HEK293 (cell line): ENCODE measurements at regions not wholly inside any gene's neighbourhood (a gene's known extent, or its start where the extent isn't known, plus 50 kb on each side); places are given as distances from the start of the nearest gene placed in this dataset.

Experiments
- BCL11A ChIP-seq: fragments of 450-650 bp; formaldehyde crosslinking; IDR thresholded peaks from 2 replicates; pipeline ENCODE4 v1.5.1; 2016; ENCODE audit warnings: low read depth, missing biosample characterization, missing genetic modification characterization
- CTCF ChIP-seq: fragments of 450-650 bp; formaldehyde crosslinking; IDR thresholded peaks from 2 replicates; pipeline ENCODE4 v1.5.1; 2016; ENCODE audit warnings: missing biosample characterization, missing genetic modification characterization
- SETDB1 ChIP-seq: IDR thresholded peaks from one replicate; pipeline ENCODE4 v1.6.1; 2017; ENCODE audit warnings: mild to moderate bottlenecking, low read length, moderate library complexity, mixed read lengths; ENCODE audit not compliant: insufficient read length
- YY1 ChIP-seq: fragments of 450-650 bp; formaldehyde crosslinking; IDR thresholded peaks from 2 replicates; pipeline ENCODE4 v1.5.1; 2018; ENCODE audit warnings: missing biosample characterization, missing genetic modification characterization
- ZBTB17 ChIP-seq: fragments of 450-650 bp; formaldehyde crosslinking; IDR thresholded peaks from 2 replicates; pipeline ENCODE4 v1.5.1; 2016; ENCODE audit warnings: missing biosample characterization, missing genetic modification characterization
- ZBTB21 ChIP-seq: fragments of 450-650 bp; formaldehyde crosslinking; IDR thresholded peaks from 2 replicates; pipeline ENCODE4 v1.5.1; 2017; ENCODE audit warnings: missing biosample characterization, missing genetic modification characterization
- ZFP41 ChIP-seq: fragments of 450-650 bp; formaldehyde crosslinking; IDR thresholded peaks from 2 replicates; pipeline ENCODE4 v1.5.1; 2016; ENCODE audit warnings: missing biosample characterization, missing genetic modification characterization, borderline replicate concordance
- TF ChIP-seq, protein P1 (sequence below): fragments of 450-650 bp; formaldehyde crosslinking; IDR thresholded peaks from 2 replicates; pipeline ENCODE4 v1.5.1; 2016; ENCODE audit warnings: missing biosample characterization, missing genetic modification characterization
- TF ChIP-seq, protein P2 (sequence below): fragments of 450-650 bp; formaldehyde crosslinking; IDR thresholded peaks from 2 replicates; pipeline ENCODE4 v1.5.1; 2016; ENCODE audit warnings: missing biosample characterization, missing genetic modification characterization
- TF ChIP-seq, protein P3 (sequence below): fragments of 450-650 bp; formaldehyde crosslinking; IDR thresholded peaks from 2 replicates; pipeline ENCODE4 v1.5.1; 2016; ENCODE audit warnings: missing biosample characterization, missing genetic modification characterization

DNA sequence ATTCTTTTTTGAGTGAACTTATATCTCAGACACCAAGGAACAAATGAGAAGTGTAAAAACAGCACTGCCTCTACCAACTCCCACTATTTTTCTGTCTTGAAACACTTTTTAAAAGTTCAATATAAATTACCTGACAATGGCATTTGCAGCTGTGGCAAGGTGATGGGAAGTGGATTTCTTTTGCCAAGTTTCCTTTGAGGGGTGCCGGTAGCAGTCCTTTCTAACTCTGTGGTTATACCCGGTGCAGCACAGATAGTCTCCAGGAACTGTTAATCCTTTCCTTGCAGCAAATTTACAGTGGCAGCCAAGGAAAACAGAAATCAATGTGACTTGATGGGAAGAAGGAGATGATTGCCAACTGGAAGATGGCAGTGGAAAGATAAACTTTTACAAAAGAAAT, 243.7 kb downstream of the BCAT1 start:
- TF ChIP-seq, protein P1, sequence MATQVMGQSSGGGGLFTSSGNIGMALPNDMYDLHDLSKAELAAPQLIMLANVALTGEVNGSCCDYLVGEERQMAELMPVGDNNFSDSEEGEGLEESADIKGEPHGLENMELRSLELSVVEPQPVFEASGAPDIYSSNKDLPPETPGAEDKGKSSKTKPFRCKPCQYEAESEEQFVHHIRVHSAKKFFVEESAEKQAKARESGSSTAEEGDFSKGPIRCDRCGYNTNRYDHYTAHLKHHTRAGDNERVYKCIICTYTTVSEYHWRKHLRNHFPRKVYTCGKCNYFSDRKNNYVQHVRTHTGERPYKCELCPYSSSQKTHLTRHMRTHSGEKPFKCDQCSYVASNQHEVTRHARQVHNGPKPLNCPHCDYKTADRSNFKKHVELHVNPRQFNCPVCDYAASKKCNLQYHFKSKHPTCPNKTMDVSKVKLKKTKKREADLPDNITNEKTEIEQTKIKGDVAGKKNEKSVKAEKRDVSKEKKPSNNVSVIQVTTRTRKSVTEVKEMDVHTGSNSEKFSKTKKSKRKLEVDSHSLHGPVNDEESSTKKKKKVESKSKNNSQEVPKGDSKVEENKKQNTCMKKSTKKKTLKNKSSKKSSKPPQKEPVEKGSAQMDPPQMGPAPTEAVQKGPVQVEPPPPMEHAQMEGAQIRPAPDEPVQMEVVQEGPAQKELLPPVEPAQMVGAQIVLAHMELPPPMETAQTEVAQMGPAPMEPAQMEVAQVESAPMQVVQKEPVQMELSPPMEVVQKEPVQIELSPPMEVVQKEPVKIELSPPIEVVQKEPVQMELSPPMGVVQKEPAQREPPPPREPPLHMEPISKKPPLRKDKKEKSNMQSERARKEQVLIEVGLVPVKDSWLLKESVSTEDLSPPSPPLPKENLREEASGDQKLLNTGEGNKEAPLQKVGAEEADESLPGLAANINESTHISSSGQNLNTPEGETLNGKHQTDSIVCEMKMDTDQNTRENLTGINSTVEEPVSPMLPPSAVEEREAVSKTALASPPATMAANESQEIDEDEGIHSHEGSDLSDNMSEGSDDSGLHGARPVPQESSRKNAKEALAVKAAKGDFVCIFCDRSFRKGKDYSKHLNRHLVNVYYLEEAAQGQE, result no peak
- TF ChIP-seq CTCF (tag by site-specific recombination) (no peak), SETDB1 (no peak), ZBTB21 (no peak), YY1 (tag by site-specific recombination) (no peak), ZFP41 (tag by site-specific recombination) (no peak), ZBTB17 (tag by site-specific recombination) (no peak), BCL11A (tag by site-specific recombination) (no peak)
- TF ChIP-seq, protein P2, sequence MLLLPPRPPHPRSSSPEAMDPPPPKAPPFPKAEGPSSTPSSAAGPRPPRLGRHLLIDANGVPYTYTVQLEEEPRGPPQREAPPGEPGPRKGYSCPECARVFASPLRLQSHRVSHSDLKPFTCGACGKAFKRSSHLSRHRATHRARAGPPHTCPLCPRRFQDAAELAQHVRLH, result no peak
- TF ChIP-seq, protein P3, sequence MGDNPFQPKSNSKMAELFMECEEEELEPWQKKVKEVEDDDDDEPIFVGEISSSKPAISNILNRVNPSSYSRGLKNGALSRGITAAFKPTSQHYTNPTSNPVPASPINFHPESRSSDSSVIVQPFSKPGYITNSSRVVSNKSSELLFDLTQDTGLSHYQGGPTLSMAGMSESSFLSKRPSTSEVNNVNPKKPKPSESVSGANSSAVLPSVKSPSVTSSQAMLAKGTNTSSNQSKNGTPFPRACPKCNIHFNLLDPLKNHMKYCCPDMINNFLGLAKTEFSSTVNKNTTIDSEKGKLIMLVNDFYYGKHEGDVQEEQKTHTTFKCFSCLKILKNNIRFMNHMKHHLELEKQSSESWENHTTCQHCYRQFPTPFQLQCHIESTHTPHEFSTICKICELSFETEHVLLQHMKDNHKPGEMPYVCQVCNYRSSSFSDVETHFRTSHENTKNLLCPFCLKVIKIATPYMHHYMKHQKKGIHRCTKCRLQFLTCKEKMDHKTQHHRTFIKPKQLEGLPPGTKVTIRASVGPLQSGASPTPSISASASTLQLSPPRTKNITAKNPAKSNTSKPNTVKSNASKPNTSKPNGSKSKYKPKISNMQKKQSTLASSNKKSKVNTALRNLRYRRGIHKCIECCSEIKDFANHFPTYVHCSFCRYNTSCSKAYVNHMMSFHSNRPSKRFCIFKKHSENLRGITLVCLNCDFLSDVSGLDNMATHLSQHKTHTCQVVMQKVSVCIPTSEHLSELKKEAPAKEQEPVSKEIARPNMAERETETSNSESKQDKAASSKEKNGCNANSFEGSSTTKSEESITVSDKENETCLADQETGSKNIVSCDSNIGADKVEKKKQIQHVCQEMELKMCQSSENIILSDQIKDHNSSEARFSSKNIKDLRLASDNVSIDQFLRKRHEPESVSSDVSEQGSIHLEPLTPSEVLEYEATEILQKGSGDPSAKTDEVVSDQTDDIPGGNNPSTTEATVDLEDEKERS (tag by site-specific recombination), result no peak
